ENCODE measurements at regions not wholly inside any gene's neighbourhood (a gene's known extent, or its start where the extent isn't known, plus 50 kb on each side); places are given as distances from the start of the nearest gene placed in this dataset.

- DNase-seq: no peak
- Mint-ChIP-seq H3K36me3 (ENCODE audit: low read depth) (no peaks in the 10 kb centered on the region), H3K27me3 (peaks cover 9% of the 10 kb centered on the region), H3K9me3 (no peaks in the 10 kb centered on the region), H3K27ac (no peak overlapping the region), H3K4me1 (ENCODE audit: low read depth) (no peaks in the 10 kb centered on the region), H3K4me3 (no peak overlapping the region)
- no peak for TF ChIP-seq CTCF (IDR thresholded peaks at IDR 0.05)
- no peak for ATAC-seq
- intact Hi-C loops (cut with micrococcal nuclease): loop anchor here (10.0 kb wide), 1 partner anchor 151 kb away; no protein-coding TSS in a partner anchor
- CTCF ChIA-PET: interaction anchor here (1.3 kb wide), 1 partner anchor 255 kb away, joined by 4 read pairs; no protein-coding TSS in a partner anchor
- POLR2A ChIA-PET: interaction anchor here (0.6 kb wide), 1 partner anchor 353 kb away, joined by 3 read pairs; no protein-coding TSS in a partner anchor
These were observed 211.2 kb downstream of the NXNL2 start for GRCh38 chr9:88746029-88746742.

GRCh38 chr9:88746743-88747398 is 211.9 kb downstream of the NXNL2 start:
- Mint-ChIP-seq H3K4me1 (ENCODE audit: low read depth) (no peaks in the 10 kb centered on the region), H3K4me3 (no peak overlapping the region), H3K36me3 (ENCODE audit: low read depth) (no peaks in the 10 kb centered on the region), H3K27me3 (peaks cover 7% of the 10 kb centered on the region), H3K9me3 (no peaks in the 10 kb centered on the region), H3K27ac (no peak overlapping the region)
- DNase-seq: no peak
- ChIA-PET CTCF (interaction anchor here (1.3 kb wide), 1 partner anchor 254 kb away, joined by 4 read pairs; no protein-coding TSS in a partner anchor), POLR2A (interaction anchor here (0.6 kb wide), 1 partner anchor 353 kb away, joined by 3 read pairs; no protein-coding TSS in a partner anchor)
- no peak for ATAC-seq
- no peak for TF ChIP-seq CTCF (IDR thresholded peaks at IDR 0.05)
- intact Hi-C loops (cut with micrococcal nuclease): loop anchor here (10.0 kb wide), 1 partner anchor 152 kb away; no protein-coding TSS in a partner anchor

- intact Hi-C loops (cut with micrococcal nuclease): loop anchor here (10.0 kb wide), 1 partner anchor 153 kb away; no protein-coding TSS in a partner anchor
- CTCF ChIA-PET: no interaction called here
- TF ChIP-seq CTCF (IDR thresholded peaks at IDR 0.05): no peak
- no peaks in the 10 kb centered on the region for H3K4me1 Mint-ChIP-seq (ENCODE audit: low read depth)
- H3K36me3 Mint-ChIP-seq (ENCODE audit: low read depth): no peaks in the 10 kb centered on the region
- POLR2A ChIA-PET: no interaction called here
- H3K4me3 Mint-ChIP-seq: no peak overlapping the region
- H3K9me3 Mint-ChIP-seq: no peaks in the 10 kb centered on the region
- no peak overlapping the region for H3K27ac Mint-ChIP-seq
- no peak for ATAC-seq
- peaks cover 7% of the 10 kb centered on the region for H3K27me3 Mint-ChIP-seq
- no peak for DNase-seq
These were observed 212.8 kb downstream of the NXNL2 start for GRCh38 chr9:88747768-88748167.

GRCh38 chr9:88748566-88749261 is 213.7 kb downstream of the NXNL2 start:
- ChIA-PET POLR2A (no interaction called here), CTCF (no interaction called here)
- Mint-ChIP-seq H3K27me3 (peaks cover 7% of the 10 kb centered on the region), H3K36me3 (ENCODE audit: low read depth) (no peaks in the 10 kb centered on the region), H3K27ac (no peak overlapping the region), H3K4me3 (no peak overlapping the region), H3K4me1 (ENCODE audit: low read depth) (no peaks in the 10 kb centered on the region), H3K9me3 (no peaks in the 10 kb centered on the region)
- no peak for DNase-seq
- TF ChIP-seq CTCF (IDR thresholded peaks at IDR 0.05): no peak
- intact Hi-C loops (cut with micrococcal nuclease): loop anchor here (10.0 kb wide), 1 partner anchor 154 kb away; no protein-coding TSS in a partner anchor
- ATAC-seq: no peak

Measured in activated CD8-positive, alpha-beta T cell treated with anti-CD3 and anti-CD28 coated beads for 36 hours (primary cell).